Fibroblast of villous mesenchyme (primary cell): ENCODE measurements at regions not wholly inside any gene's neighbourhood (a gene's known extent, or its start where the extent isn't known, plus 50 kb on each side); places are given as distances from the start of the nearest gene placed in this dataset.

Experiments used
- DNase-seq: peaks from one replicate; pipeline ENCODE4 v3.0.0-alpha.2; 2010; ENCODE audit warnings: low read depth
- H3K4me3 ChIP-seq: 2 replicates; pipeline ENCODE4 v1.5.1; 2011; ENCODE audit warnings: low read depth, mild to moderate bottlenecking, low read length
- CTCF ChIP-seq: IDR thresholded peaks from 2 replicates; pipeline ENCODE4 v1.5.1; 2012; ENCODE audit warnings: low read depth, mild to moderate bottlenecking, low read length; ENCODE audit not compliant: insufficient read depth

GRCh38 chr11:82004537-82005213, 729.0 kb downstream of the FAM181B start:
- no peak overlapping the region for H3K4me3 ChIP-seq
- no peak for TF ChIP-seq CTCF
- DNase-seq = no peak

- no peak for TF ChIP-seq CTCF
- DNase-seq = peak; percentile 4
- no peak overlapping the region for H3K4me3 ChIP-seq
Measured at GRCh38 chr11:82003671-82004515, 729.8 kb downstream of the FAM181B start.

DNA sequence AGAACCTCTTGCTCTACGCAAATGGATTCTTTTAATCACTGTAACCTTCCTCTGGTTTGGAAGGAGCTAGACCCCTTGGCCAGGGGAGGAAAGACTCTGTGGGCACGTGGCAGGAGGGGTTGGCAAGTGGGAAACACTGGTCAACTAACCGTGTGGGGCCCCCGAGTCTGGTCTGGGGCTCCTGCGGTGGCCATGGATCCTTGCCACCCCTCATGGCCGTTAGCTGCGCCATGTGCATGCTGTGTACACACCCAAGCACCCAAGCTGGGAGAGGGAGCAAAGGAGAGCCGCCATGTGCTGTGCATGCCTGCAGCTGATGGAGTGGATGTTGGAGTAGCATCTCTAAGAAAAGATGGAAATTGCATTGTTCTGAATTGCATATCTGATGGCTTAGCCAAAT, 730.6 kb downstream of the FAM181B start:
- no peak for DNase-seq
- no peak for TF ChIP-seq CTCF
- H3K4me3 ChIP-seq = no peak overlapping the region

- no peak for TF ChIP-seq CTCF
- no peak overlapping the region for H3K4me3 ChIP-seq
- no peak for DNase-seq
Measured at GRCh38 chr11:81995889-81996288, 737.8 kb downstream of the FAM181B start.

- no peak for DNase-seq
- no peak overlapping the region for H3K4me3 ChIP-seq
- no peak for TF ChIP-seq CTCF
Measured at GRCh38 chr11:81993755-81994154, 739.9 kb downstream of the FAM181B start.

DNA sequence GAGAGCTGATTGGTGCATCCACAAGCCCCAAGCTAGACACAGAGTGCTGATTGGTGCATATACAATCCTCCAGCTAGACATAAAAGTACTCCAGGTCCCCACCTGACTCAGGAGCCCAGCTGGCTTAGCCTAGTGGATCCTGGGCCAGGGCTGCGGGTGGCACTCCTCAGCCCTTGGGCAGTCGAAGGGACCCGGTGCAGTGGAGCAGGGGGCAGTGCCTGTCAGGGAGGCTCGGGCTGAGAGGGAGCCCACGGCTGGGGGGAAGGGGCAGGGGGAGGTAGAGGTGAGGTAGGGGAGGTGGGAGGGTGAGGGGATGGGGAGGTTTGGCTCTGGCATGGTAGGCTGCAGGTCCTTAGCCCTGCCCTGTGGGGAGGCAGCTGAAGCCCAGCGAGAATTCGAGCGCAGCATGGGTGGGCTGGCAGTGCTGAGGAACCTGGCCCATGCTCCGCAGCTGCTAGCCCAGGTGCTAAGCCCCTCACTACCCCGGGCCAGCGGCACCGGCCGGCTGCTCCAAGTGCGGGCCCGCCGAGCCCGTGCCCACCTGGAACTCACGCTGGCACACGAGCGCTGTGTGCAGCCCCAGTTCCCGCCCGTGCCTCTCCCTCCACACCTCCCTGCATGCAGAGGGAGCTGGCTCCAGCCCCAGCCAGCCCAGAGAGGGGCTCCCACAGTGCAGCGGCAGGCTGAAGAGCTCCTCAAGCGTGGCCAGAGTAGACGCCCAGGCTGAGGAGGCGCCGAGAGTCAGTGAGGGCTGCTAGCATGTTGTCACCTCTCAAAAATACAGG, 742.8 kb downstream of the FAM181B start:
- no peak overlapping the region for H3K4me3 ChIP-seq
- DNase-seq = no peak
- no peak for TF ChIP-seq CTCF
